GM13977 (cell line): ENCODE measurements at regions not wholly inside any gene's neighbourhood (a gene's known extent, or its start where the extent isn't known, plus 50 kb on each side); places are given as distances from the start of the nearest gene placed in this dataset.

Experiments used
- DNase-seq: peaks from one replicate; pipeline ENCODE4 v3.0.0; 2012; ENCODE audit warnings: low spot score
- CTCF ChIP-seq: IDR thresholded peaks from 2 replicates; pipeline ENCODE4 v1.5.1; 2012; ENCODE audit warnings: mild to moderate bottlenecking, control low read depth; ENCODE audit not compliant: insufficient read depth; ENCODE audit errors: extremely low read depth, missing control alignments
- in situ Hi-C: fragments of 300-500 bp; cut with MboI; formaldehyde crosslinking; loops from one replicate; pipeline ENCODE4 v1.12.0; 2022; ENCODE audit warnings: low sequenced_read_pairs, low pct_unique_long_range_greater_than_20kb, mixed read lengths, inconsistent platforms; ENCODE audit not compliant: unreplicated experiment

- DNase-seq, result no peak
- TF ChIP-seq CTCF, result no peak
- in situ Hi-C loops, result no loop called here
These were observed 77.5 kb downstream of the RPLP1 start for GRCh38 chr15:69529961-69530633.

GRCh38 chr15:69530991-69531664 lies 78.5 kb downstream of the RPLP1 start:
- no peak for TF ChIP-seq CTCF
- DNase-seq, result no peak
- in situ Hi-C loops, result no loop called here

GRCh38 chr15:69531665-69532027 lies 79.0 kb downstream of the RPLP1 start:
- no peak for DNase-seq
- TF ChIP-seq CTCF, result no peak
- in situ Hi-C loops, result no loop called here

GRCh38 chr15:69532066-69532465 lies 79.4 kb downstream of the RPLP1 start:
- DNase-seq, result no peak
- no peak for TF ChIP-seq CTCF
- in situ Hi-C loops, result no loop called here

- no peak for TF ChIP-seq CTCF
These were observed 80.2 kb downstream of the RPLP1 start for GRCh38 chr15:69532856-69533255.

GRCh38 chr15:69533522-69533921 lies 80.9 kb downstream of the RPLP1 start:
- in situ Hi-C loops, result no loop called here
- TF ChIP-seq CTCF, result no peak

More at GRCh38 chr15:69532856-69533255, 80.2 kb downstream of the RPLP1 start:
- in situ Hi-C loops, result no loop called here
- no peak for DNase-seq

More at GRCh38 chr15:69533522-69533921, 80.9 kb downstream of the RPLP1 start:
- no peak for DNase-seq
